Suprapubic skin (tissue), 4 donors: ENCODE measurements at regions not wholly inside any gene's neighbourhood (a gene's known extent, or its start where the extent isn't known, plus 50 kb on each side); places are given as distances from the start of the nearest gene placed in this dataset.

Experiments
- DNase-seq, 2 donors: peaks; one replicate each; pipeline ENCODE4 v3.0.0-alpha.2; 2019; ENCODE audit warnings: low spot score in 2 of 2
- H3K27ac ChIP-seq: fragments of 200-600 bp; sonication (generic); one replicate; pipeline ENCODE4 v1.5.1; 2019
- H3K27me3 ChIP-seq: fragments of 200-600 bp; sonication (generic); one replicate; pipeline ENCODE4 v1.5.1; 2019
- H3K36me3 ChIP-seq: fragments of 200-600 bp; sonication (generic); one replicate; pipeline ENCODE4 v1.5.1; 2019
- H3K4me1 ChIP-seq: fragments of 200-600 bp; sonication (generic); one replicate; pipeline ENCODE4 v1.5.1; 2019
- H3K4me3 ChIP-seq: fragments of 200-600 bp; sonication (generic); one replicate; pipeline ENCODE4 v1.5.1; 2019; ENCODE audit warnings: mild to moderate bottlenecking
- H3K9me3 ChIP-seq: fragments of 200-600 bp; sonication (generic); one replicate; pipeline ENCODE4 v1.5.1; 2019
- EP300 ChIP-seq: sonication (generic); formaldehyde crosslinking; IDR thresholded peaks from one replicate; pipeline ENCODE4 v1.6.1; 2017; ENCODE audit warnings: antibody characterized with exemption
- POLR2A ChIP-seq, 2 donors: fragments of 450-650 bp; IDR thresholded peaks; one replicate each; pipeline ENCODE4 v1.6.1; 2017; ENCODE audit warnings: antibody characterized with exemption in 2 of 2, mild to moderate bottlenecking in 2 of 2, moderate library complexity in 2 of 2
- POLR2AphosphoS5 ChIP-seq, 3 donors: sonication (generic); formaldehyde crosslinking; IDR thresholded peaks; one replicate each; pipeline ENCODE4 v1.6.1; 2017; ENCODE audit warnings: antibody characterized with exemption in 3 of 3
- WGBS: methylation state at CpG from one replicate; pipeline ENCODE4 v1.1.5; 2018; 5-methylcytosine and 5-hydroxymethylcytosine counted together
- TF ChIP-seq, protein P1 (sequence below), 2 donors: fragments of 200-600 bp in 1 of 2; fragments of 450-650 bp in 1 of 2; sonication (generic) in 1 of 2; IDR thresholded peaks; one replicate each; pipeline ENCODE4 v1.5.1; 2016 to 2019; ENCODE audit warnings: antibody characterized with exemption in 2 of 2, mild to moderate bottlenecking in 1 of 2, moderate library complexity in 1 of 2

- Histone ChIP-seq H3K27me3 (no peaks in the 10 kb centered on the region), H3K4me1 (no peaks in the 10 kb centered on the region), H3K36me3 (no peaks in the 10 kb centered on the region), H3K27ac (no peak overlapping the region), H3K9me3 (no peaks in the 10 kb centered on the region), H3K4me3 (no peak overlapping the region)
- no peak for TF ChIP-seq POLR2A (IDR thresholded peaks at IDR 0.05)
- TF ChIP-seq, protein P1, sequence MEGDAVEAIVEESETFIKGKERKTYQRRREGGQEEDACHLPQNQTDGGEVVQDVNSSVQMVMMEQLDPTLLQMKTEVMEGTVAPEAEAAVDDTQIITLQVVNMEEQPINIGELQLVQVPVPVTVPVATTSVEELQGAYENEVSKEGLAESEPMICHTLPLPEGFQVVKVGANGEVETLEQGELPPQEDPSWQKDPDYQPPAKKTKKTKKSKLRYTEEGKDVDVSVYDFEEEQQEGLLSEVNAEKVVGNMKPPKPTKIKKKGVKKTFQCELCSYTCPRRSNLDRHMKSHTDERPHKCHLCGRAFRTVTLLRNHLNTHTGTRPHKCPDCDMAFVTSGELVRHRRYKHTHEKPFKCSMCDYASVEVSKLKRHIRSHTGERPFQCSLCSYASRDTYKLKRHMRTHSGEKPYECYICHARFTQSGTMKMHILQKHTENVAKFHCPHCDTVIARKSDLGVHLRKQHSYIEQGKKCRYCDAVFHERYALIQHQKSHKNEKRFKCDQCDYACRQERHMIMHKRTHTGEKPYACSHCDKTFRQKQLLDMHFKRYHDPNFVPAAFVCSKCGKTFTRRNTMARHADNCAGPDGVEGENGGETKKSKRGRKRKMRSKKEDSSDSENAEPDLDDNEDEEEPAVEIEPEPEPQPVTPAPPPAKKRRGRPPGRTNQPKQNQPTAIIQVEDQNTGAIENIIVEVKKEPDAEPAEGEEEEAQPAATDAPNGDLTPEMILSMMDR (IDR thresholded peaks at IDR 0.05) = no peak
- WGBS = 69% methylated on average over 2 of the region's 2 CpGs
- DNase-seq = no peak
These were observed 194.6 kb downstream of the METTL4 start for GRCh38 chr18:2376707-2377106.

DNA sequence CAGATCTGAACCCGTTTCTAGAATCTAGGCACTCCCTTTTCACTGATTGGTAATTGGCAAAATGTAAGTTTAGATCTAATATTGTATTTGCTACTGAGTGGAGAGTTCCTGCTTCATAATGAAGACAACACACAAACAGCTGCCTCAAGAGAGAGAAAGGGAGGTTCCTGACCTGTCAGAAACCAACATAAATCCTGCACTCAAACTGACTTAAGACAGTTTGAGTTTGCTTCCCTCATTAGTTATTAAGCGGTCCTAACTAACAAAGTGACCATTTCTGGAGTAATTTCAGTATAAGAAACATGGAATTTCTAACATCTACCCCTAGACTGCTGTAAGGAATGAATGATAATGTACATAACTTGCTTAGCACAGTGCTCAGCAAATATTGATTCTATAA is 191.2 kb downstream of the METTL4 start:
- H3K9me3 ChIP-seq = no peaks in the 10 kb centered on the region

DNA sequence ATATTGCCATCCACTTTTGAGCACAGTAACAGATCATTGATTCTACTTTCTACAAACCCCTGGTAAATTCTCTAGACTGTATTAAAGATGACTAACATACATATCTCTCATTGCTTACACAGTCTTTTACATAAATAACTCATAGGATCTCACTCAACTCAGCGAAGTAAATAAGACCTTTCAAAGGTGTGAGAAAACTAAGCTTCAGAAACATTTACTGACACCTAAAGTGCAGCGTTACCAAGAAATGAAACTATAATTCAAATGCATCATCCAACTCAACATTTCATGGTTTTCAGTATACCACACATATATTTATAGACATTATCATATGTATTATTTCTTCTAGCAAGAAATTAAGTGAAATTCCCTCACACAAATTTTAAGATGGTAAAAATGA is 189.8 kb downstream of the METTL4 start:
- H3K27ac ChIP-seq = no peak overlapping the region
- H3K4me1 ChIP-seq = no peaks in the 10 kb centered on the region
- no peaks in the 10 kb centered on the region for H3K36me3 ChIP-seq
- H3K9me3 ChIP-seq = no peaks in the 10 kb centered on the region
- DNase-seq = no peak
- WGBS = 87% methylated on average over 2 of the region's 2 CpGs
- TF ChIP-seq EP300 (no peak), POLR2A (IDR thresholded peaks at IDR 0.05) (no peak), POLR2AphosphoS5 (IDR thresholded peaks at IDR 0.05) (no peak)
- TF ChIP-seq, protein P1 (IDR thresholded peaks at IDR 0.05) = no peak
- no peak overlapping the region for H3K4me3 ChIP-seq
- no peaks in the 10 kb centered on the region for H3K27me3 ChIP-seq

More for the DNA sequence above, 191.2 kb downstream of the METTL4 start:
- TF ChIP-seq POLR2AphosphoS5 (IDR thresholded peaks at IDR 0.05) (no peak), POLR2A (IDR thresholded peaks at IDR 0.05) (no peak), EP300 (no peak)
- TF ChIP-seq, protein P1 (IDR thresholded peaks at IDR 0.05) = no peak
- DNase-seq = no peak
- WGBS = 69% methylated on average over 2 of the region's 2 CpGs
- no peak overlapping the region for H3K27ac ChIP-seq
- no peaks in the 10 kb centered on the region for H3K4me1 ChIP-seq
- H3K4me3 ChIP-seq = no peak overlapping the region
- H3K27me3 ChIP-seq = no peaks in the 10 kb centered on the region
- H3K36me3 ChIP-seq = no peaks in the 10 kb centered on the region

DNA sequence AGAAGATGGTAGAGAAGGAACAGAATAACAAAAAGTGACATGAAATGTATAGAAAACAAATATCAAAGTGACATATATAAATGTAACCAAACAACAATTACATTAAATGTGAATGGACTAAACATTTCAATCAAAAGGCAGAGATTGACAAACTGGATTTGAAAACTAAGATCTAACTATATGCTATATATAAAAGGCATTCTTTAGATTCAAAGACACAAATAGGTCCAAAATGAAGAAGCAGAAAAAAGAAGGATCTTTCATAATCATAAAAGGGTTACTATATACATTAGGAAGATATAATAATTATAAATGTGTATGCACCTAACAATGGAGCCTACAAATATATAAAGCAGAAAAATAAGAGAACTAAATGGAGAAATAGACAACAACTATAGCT is 183.7 kb downstream of the METTL4 start:
- Histone ChIP-seq H3K9me3 (no peaks in the 10 kb centered on the region), H3K36me3 (no peaks in the 10 kb centered on the region), H3K4me1 (no peaks in the 10 kb centered on the region), H3K27ac (no peak overlapping the region), H3K4me3 (no peak overlapping the region), H3K27me3 (no peaks in the 10 kb centered on the region)
- no peak for TF ChIP-seq EP300
- no peak for DNase-seq

GRCh38 chr18:2390158-2390557 is 181.1 kb downstream of the METTL4 start:
- no peaks in the 10 kb centered on the region for H3K9me3 ChIP-seq
- H3K4me3 ChIP-seq = no peak overlapping the region
- no peak for DNase-seq
- H3K27me3 ChIP-seq = no peaks in the 10 kb centered on the region
- no peak overlapping the region for H3K27ac ChIP-seq
- WGBS = 48% methylated on average over 1 of the region's 1 CpG
- no peak for TF ChIP-seq EP300
- TF ChIP-seq, protein P1 (IDR thresholded peaks at IDR 0.05) = no peak
- TF ChIP-seq POLR2A (IDR thresholded peaks at IDR 0.05) = no peak
- TF ChIP-seq POLR2AphosphoS5 (IDR thresholded peaks at IDR 0.05) = no peak
- no peaks in the 10 kb centered on the region for H3K36me3 ChIP-seq
- no peaks in the 10 kb centered on the region for H3K4me1 ChIP-seq

- 92% methylated on average over 6 of the region's 6 CpGs for WGBS
- Histone ChIP-seq H3K27me3 (no peaks in the 10 kb centered on the region), H3K4me1 (no peaks in the 10 kb centered on the region), H3K27ac (no peak overlapping the region), H3K4me3 (no peak overlapping the region), H3K9me3 (no peaks in the 10 kb centered on the region), H3K36me3 (no peaks in the 10 kb centered on the region)
- TF ChIP-seq, protein P1 (IDR thresholded peaks at IDR 0.05) = no peak
- DNase-seq = no peak
These were observed 179.8 kb downstream of the METTL4 start for GRCh38 chr18:2391470-2391869.
